Mesodermal cell (in vitro differentiated cells): ENCODE measurements at regions not wholly inside any gene's neighbourhood (a gene's known extent, or its start where the extent isn't known, plus 50 kb on each side); places are given as distances from the start of the nearest gene placed in this dataset.
"Not testable (repeated sequence)": the region's sequence is repeated elsewhere in the genome, so short reads cannot be mapped to it uniquely, and the experiment has no call there.

ENCODE experiments used
- H3K27ac ChIP-seq: 2 replicates; pipeline ENCODE4 v1.7.0; 2013; ENCODE audit warnings: mild to moderate bottlenecking, low read depth, low read length, moderate library complexity; ENCODE audit not compliant: severe bottlenecking
- H3K36me3 ChIP-seq: 2 replicates; pipeline ENCODE4 v1.7.1; 2013; ENCODE audit warnings: mild to moderate bottlenecking, low read length, moderate library complexity; ENCODE audit not compliant: control insufficient read depth, insufficient read depth
- H3K4me1 ChIP-seq: one replicate; pipeline ENCODE4 v1.7.1; 2013; ENCODE audit warnings: mild to moderate bottlenecking, low read length; ENCODE audit not compliant: insufficient read depth, control insufficient read depth, poor library complexity, severe bottlenecking
- H3K4me3 ChIP-seq: 2 replicates; pipeline ENCODE4 v1.7.0; 2013; ENCODE audit warnings: low read length, control low read depth, mild to moderate bottlenecking; ENCODE audit not compliant: insufficient read depth, poor library complexity, severe bottlenecking; ENCODE audit errors: extremely low read depth
- H3K9me3 ChIP-seq: 2 replicates; pipeline ENCODE4 v1.7.1; 2013; ENCODE audit warnings: mild to moderate bottlenecking, low read length, moderate library complexity; ENCODE audit not compliant: control insufficient read depth
- WGBS, 2 experiments: methylation state at CpG; one replicate each; pipeline ENCODE4 v1.1.5; 2013; ENCODE audit warnings: missing lambda C conversion rate in 2 of 2; ENCODE audit not compliant: insufficient coverage in 2 of 2; 5-methylcytosine and 5-hydroxymethylcytosine counted together

DNA sequence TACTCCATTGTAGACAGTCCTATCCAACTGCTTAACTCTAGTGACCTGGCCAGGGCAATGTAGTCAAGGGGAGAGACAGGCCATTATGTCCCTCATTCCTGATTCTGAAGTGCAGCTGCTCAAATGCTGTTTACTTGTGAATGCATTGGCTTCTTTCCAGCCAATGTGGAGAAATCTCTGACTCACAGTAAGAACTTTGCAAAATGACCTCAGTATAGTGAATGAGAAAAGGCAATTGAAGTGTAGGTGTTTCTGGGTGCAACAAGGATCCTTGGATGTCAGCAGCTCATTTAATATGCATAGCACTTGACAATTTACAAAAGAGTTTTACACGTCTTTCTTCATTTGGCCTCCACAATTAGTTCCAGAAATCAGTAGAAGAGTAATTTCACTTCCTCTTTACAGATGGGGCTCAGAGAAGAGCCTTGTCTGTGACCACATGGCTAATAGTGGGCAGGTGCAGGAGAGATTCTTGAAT lies 367.2 kb downstream of the OSTF1 start:
- no CpG with 5 or more reads among the region's 1 CpG for WGBS, 2 experiments
- no peaks in the 10 kb centered on the region for H3K9me3 ChIP-seq
- no peaks in the 10 kb centered on the region for H3K36me3 ChIP-seq
- no peak overlapping the region for H3K27ac ChIP-seq
- H3K4me3 ChIP-seq = no peak overlapping the region
- H3K4me1 ChIP-seq = no peaks in the 10 kb centered on the region

DNA sequence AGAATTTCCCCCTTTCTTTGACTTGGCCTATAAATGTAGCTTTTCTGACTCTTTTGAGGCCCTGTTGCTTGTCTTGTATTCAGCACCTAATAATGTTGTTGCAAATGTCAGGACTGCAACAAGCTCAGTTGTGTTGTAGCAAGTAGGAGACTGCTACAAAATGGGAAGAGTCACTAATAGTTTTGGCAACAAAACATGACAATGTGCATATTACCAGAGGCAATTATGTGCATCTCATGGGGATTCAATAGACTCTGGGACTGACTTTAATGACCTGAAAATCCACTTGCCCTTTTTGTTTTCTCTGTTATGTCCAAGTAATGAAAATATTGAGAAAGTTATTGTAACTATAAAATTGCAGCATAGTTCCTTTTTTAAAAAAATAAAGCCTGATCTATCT lies 368.4 kb downstream of the OSTF1 start:
- no peak overlapping the region for H3K27ac ChIP-seq
- H3K4me1 ChIP-seq = no peaks in the 10 kb centered on the region
- no peak overlapping the region for H3K4me3 ChIP-seq
- no peaks in the 10 kb centered on the region for H3K36me3 ChIP-seq
- no peaks in the 10 kb centered on the region for H3K9me3 ChIP-seq

DNA sequence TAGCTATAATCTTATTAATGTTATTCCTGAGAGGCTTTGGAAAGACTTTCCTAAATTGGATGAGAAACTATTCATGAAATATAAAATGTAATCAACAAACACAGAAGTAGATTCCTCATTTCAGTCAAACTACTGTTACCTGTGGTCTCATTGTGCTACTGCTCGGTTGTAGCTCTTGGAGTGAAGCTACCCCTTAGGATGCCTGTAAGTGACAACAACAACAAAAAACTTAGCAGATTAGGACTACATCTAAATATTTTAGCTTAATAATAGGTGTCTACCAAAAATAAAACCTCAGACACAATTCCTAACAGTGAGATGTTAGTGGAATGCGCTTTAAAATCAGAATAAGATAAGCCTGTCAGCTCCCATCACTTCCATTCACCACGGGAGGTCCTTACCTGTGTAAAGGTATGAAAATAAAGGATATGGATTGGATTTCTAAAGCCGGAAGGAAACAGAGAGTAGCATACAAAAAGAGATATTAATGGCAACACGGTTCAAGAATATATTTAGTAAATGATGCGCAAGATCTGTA lies 369.2 kb downstream of the OSTF1 start:
- WGBS, 2 experiments = 70 to 83% methylated on average over 2 to 3 of the region's 6 CpGs
- Histone ChIP-seq H3K4me3 (no peak overlapping the region), H3K27ac (no peak overlapping the region), H3K9me3 (no peaks in the 10 kb centered on the region), H3K4me1 (no peaks in the 10 kb centered on the region), H3K36me3 (no peaks in the 10 kb centered on the region)

DNA sequence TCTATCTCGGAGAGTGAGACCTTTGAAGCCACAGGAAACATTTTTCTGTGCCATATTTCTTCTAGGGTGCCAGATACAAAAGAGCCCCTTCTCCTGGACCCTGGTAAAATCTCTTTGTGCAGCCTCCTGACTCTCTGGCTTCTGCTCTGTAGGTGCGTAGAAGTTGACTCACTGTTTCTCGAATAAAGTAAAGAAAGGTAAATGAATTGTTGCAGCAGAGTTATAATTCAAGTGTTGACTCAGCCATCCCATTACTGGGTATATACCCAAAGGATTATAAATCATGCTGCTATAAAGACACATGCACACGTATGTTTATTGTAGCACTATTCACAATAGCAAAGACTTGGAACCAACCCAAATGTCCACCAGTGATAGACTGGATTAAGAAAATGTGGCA lies 371.0 kb downstream of the OSTF1 start:
- H3K36me3 ChIP-seq, H3K9me3 ChIP-seq, H3K27ac ChIP-seq, H3K4me1 ChIP-seq, H3K4me3 ChIP-seq: not testable (repeated sequence)
- 50 to 86% methylated on average over 1 of the region's 4 CpGs for WGBS, 2 experiments

DNA sequence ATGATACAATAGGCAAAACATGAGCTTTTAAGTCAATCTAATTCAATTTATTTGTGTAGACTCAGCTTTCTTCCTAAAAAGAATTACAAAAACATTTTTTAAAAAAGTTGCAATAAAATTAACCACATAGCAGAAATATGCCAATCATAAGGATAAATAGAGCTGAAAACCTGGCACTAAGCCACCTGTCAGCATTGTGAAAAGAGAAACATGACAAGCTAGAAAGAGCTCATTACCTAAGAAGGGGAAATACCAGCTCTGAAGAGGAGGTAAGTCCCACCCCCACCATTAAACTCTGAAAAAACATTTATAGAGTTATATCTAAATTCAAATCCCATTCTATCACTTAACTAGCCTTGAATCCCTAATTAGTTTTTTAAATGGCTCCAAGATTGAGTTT lies 372.9 kb downstream of the OSTF1 start:
- H3K9me3 ChIP-seq = no peaks in the 10 kb centered on the region

DNA sequence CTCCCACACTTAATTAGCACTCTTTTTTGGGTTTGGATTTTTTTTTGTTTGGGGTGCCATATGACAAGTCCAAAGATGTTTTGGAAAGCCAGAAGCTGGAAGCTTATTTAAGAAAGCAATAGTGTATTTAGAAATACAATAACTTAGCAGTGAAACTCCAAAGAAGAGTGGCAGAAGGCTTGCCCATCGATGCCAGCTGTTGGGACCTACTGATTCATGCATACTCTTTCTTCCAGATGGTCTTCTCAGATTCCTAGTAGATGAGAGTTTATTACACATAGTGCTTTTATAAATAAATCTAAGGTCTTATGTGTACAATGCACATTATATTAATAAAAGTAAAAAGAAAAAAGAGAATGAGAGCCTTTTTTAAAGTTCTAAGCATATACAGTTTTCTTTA lies 374.6 kb downstream of the OSTF1 start:
- no peak overlapping the region for H3K4me3 ChIP-seq
- no peak overlapping the region for H3K27ac ChIP-seq
- H3K36me3 ChIP-seq = no peaks in the 10 kb centered on the region
- no peaks in the 10 kb centered on the region for H3K9me3 ChIP-seq
- no peaks in the 10 kb centered on the region for H3K4me1 ChIP-seq
- WGBS, 2 experiments = no CpG with 5 or more reads among the region's 1 CpG

More for the DNA sequence above, 372.9 kb downstream of the OSTF1 start:
- Histone ChIP-seq H3K27ac (no peak overlapping the region), H3K36me3 (no peaks in the 10 kb centered on the region), H3K4me3 (no peak overlapping the region), H3K4me1 (no peaks in the 10 kb centered on the region)

DNA sequence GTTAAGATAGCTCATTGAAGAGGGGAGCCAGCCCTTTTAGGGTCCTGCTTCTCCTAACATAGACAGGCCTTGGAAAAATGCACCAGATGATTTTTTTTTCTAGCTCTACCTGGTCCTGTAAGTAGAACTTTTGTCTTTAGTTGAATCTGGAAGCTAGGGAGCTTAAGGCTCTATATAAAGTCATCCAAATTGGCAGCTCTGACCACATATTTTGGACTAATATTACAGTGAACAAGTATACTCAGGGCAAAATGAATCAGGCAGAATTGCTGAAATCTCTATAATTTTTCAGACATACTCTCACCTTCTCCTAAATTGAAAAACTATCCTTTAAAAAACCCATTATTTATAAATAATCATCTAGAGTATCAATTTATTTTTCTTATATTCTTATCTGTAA lies 375.6 kb downstream of the OSTF1 start:
- Histone ChIP-seq H3K4me3 (no peak overlapping the region), H3K27ac (no peak overlapping the region), H3K4me1 (no peaks in the 10 kb centered on the region), H3K9me3 (no peaks in the 10 kb centered on the region), H3K36me3 (no peaks in the 10 kb centered on the region)

DNA sequence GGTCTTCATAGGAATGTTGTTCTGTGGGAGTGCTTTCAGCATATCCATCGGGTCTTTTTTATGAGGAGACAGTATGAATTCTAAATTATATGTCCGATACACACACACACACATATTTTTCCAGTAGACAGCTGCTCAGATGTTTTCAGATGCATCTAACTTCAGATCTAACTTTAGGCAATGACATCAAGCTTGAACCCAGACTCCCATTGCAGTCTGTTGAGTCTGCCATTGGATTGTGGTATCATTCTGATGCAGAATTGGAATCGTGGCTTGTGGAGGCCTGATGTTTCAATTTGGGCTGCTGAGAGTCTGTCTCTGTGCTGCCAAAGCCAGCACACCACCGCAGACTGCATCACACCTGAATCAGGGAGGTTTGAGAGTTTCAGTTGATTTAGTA lies 376.4 kb downstream of the OSTF1 start:
- H3K9me3 ChIP-seq = no peaks in the 10 kb centered on the region
- H3K27ac ChIP-seq = no peak overlapping the region
- no peaks in the 10 kb centered on the region for H3K36me3 ChIP-seq
- WGBS, 2 experiments = 60 to 100% methylated on average over 1 of the region's 4 CpGs
- H3K4me3 ChIP-seq = no peak overlapping the region
- no peaks in the 10 kb centered on the region for H3K4me1 ChIP-seq

DNA sequence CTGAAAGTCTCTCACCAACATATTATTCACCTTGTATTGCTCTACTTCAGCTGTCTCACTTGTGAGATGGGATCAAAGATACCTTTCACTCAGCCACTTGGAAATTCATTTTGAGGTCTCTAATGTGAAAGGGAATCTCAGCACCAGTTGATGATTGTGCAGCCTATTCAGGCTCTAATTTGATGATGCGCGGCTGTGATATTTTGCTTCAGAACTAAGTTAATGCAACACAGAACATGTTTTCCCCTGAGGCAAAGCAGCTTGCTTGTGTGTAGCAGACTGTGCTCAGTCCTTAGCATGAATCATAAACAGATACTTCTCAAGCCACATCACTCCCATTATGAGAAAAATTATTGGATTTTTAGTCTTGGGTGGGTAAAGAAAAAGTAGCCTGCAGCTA lies 378.8 kb downstream of the OSTF1 start:
- H3K4me1 ChIP-seq = no peaks in the 10 kb centered on the region
- 94 to 100% methylated on average over 2 of the region's 2 CpGs for WGBS, 2 experiments
- H3K36me3 ChIP-seq = no peaks in the 10 kb centered on the region
- no peaks in the 10 kb centered on the region for H3K9me3 ChIP-seq
- H3K27ac ChIP-seq = no peak overlapping the region
- no peak overlapping the region for H3K4me3 ChIP-seq

DNA sequence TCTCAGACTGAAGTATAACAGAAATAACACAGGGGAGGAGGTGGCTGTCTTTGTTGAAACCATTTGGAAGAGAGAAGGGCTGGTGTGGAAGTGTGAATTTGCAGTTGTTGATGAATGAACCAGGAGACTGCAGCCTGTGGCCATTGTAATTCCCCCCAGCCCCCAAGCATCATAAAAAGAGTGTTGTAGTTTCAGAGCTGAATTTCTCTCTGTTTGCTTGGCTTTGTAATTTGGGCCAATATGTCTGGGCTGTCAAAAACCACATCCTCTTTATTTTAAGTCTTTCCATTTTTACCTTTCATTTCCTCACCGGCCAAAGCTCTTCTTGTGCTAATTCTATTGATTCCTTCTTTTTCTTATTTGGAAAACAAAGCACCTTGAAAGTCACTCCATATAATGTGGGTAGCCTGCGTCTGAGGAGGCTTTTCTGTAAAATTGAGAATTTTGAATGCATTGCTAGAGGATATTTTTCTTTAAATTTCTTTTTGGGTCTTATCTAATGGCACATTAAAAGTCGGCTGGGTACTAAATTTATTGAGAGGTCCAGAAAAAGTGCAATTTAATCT lies 383.3 kb downstream of the OSTF1 start:
- Histone ChIP-seq H3K4me3 (no peak overlapping the region), H3K4me1 (no peaks in the 10 kb centered on the region), H3K27ac (no peak overlapping the region), H3K36me3 (no peaks in the 10 kb centered on the region), H3K9me3 (no peaks in the 10 kb centered on the region)
- 60% methylated on average over 2 of the region's 3 CpGs; no CpG with 5 or more reads in 1 of the 2 experiments for WGBS, 2 experiments

DNA sequence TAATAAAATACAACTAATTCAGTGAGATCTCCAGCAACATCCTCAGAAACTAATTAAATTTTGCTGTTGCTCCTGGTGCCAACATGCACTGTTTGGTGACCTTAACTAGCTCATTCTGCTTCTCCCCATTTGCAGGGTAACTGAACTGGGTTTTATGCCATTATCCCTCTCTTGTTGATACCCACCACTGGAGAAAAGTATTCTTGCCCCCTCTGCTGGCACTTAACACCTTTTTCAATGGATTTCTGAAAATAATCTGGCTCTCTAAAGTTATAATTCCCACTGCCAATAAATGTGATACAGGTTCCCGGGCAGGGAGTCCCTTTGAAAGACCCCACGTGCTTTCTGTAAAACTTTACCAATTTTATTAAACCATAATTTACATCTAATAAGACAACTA lies 394.3 kb downstream of the OSTF1 start:
- no peaks in the 10 kb centered on the region for H3K36me3 ChIP-seq
- no CpG with 5 or more reads among the region's 2 CpGs for whole genome bisulfite sequencing, 2 experiments
- H3K4me3 ChIP-seq = no peak overlapping the region
- H3K4me1 ChIP-seq = no peaks in the 10 kb centered on the region
- H3K27ac ChIP-seq = no peak overlapping the region
- peaks cover 5% of the 10 kb centered on the region for H3K9me3 ChIP-seq
